Endothelial cell of umbilical vein (primary cell): ENCODE measurements at regions not wholly inside any gene's neighbourhood (a gene's known extent, or its start where the extent isn't known, plus 50 kb on each side); places are given as distances from the start of the nearest gene placed in this dataset.

Source experiments
- BruUV-seq: library from RNA; stranded (reverse); fragments of 400-500 nt; replicated peaks from 2 replicates; lab custom pipeline; 2021; lab: Mats Ljungman, UMichigan
- CTCF ChIA-PET: fragments of 300-600, 350-600 bp; sonication (Branson Sonifier 250); formaldehyde crosslinking; loops from one replicate; lab custom pipeline; 2021; ENCODE audit warnings: antibody characterized with exemption, inconsistent platforms; lab: Charles Lee
- POLR2A ChIA-PET: fragments of 300-600, 350-600 bp; sonication (Branson Sonifier 250); formaldehyde crosslinking; loops from one replicate; lab custom pipeline; 2021; ENCODE audit warnings: antibody characterized with exemption, inconsistent platforms; lab: Charles Lee
- DNase-seq: peaks from one replicate; pipeline ENCODE4 v3.0.0-alpha.2; 2011; ENCODE audit warnings: low read depth, low spot score
- FAIRE-seq: peaks from 2 replicates; lab custom pipeline; 2011; peaks lifted over from hg19 to GRCh38; lab: Jason Lieb, UNC
- H2AFZ ChIP-seq: 2 replicates; pipeline ENCODE4 v1.6.0; 2012; ENCODE audit warnings: low read depth, low read length, control low read depth, inconsistent platforms
- H3K27ac ChIP-seq: 2 replicates; pipeline ENCODE4 v1.5.1; 2011; ENCODE audit warnings: low read depth, mild to moderate bottlenecking, control low read depth, low read length, moderate library complexity; ENCODE audit not compliant: insufficient read depth
- H3K27me3 ChIP-seq, 2 experiments: 2 replicates each; pipeline versions ENCODE4 v1.6.0 to v1.6.1; 2011; ENCODE audit warnings: low read length in 2 of 2, mixed read lengths in 1 of 2; ENCODE audit not compliant: control insufficient read depth in 2 of 2, insufficient read depth in 2 of 2
- H3K36me3 ChIP-seq, 2 experiments: 2 replicates in 1 of 2; 3 replicates in 1 of 2; pipeline ENCODE4 v1.5.1; 2011; ENCODE audit warnings: low read length in 2 of 2, mild to moderate bottlenecking in 1 of 2, moderate library complexity in 1 of 2; ENCODE audit not compliant: control insufficient read depth in 2 of 2, insufficient read depth in 2 of 2; ENCODE audit errors: extremely low read depth in 1 of 2
- H3K4me1 ChIP-seq: 3 replicates; pipeline ENCODE4 v1.5.1; 2011; ENCODE audit warnings: mild to moderate bottlenecking, low read length; ENCODE audit not compliant: control insufficient read depth, insufficient read depth; ENCODE audit errors: extremely low read depth
- H3K4me2 ChIP-seq: 2 replicates; pipeline ENCODE4 v1.6.1; 2011; ENCODE audit warnings: low read length, control low read depth, mixed read lengths; ENCODE audit not compliant: insufficient read depth
- H3K4me3 ChIP-seq, 3 experiments: fragments of 200-600 bp in 1 of 3; sonication (generic), shearing (Covaris generic) in 1 of 3; replicated peaks in 1 of 3; 2 replicates each; pipeline ENCODE4 v1.5.1; 2011 to 2016; ENCODE audit warnings: control low read depth in 3 of 3, low read length in 3 of 3, mild to moderate bottlenecking in 2 of 3, inconsistent platforms in 1 of 3, low read depth in 1 of 3, moderate library complexity in 1 of 3; ENCODE audit not compliant: insufficient read depth in 1 of 3
- H3K79me2 ChIP-seq: 2 replicates; pipeline ENCODE4 v1.6.0; 2012; ENCODE audit warnings: low read length, inconsistent platforms; ENCODE audit not compliant: control insufficient read depth, insufficient read depth
- H3K9ac ChIP-seq: replicated peaks from 2 replicates; pipeline ENCODE3; 2011; ENCODE audit warnings: low read length, control low read depth; ENCODE audit not compliant: insufficient read depth; ENCODE audit errors: extremely low read depth
- H3K9me1 ChIP-seq: replicated peaks from 3 replicates; pipeline ENCODE4 v1.6.0; 2011; ENCODE audit warnings: mild to moderate bottlenecking, low read length; ENCODE audit not compliant: control insufficient read depth, insufficient read depth; ENCODE audit errors: extremely low read depth
- H3K9me3 ChIP-seq: replicated peaks from 2 replicates; pipeline ENCODE4 v1.5.1; 2012; ENCODE audit warnings: low read length, inconsistent platforms; ENCODE audit not compliant: control insufficient read depth, insufficient read depth
- H4K20me1 ChIP-seq: replicated peaks from 2 replicates; pipeline ENCODE3; 2011; ENCODE audit warnings: mild to moderate bottlenecking, low read length; ENCODE audit not compliant: control insufficient read depth, insufficient read depth; ENCODE audit errors: extremely low read depth
- EZH2 ChIP-seq: IDR thresholded peaks from 2 replicates; pipeline ENCODE4 v1.6.1; 2012; ENCODE audit warnings: borderline replicate concordance, low read depth, mild to moderate bottlenecking, moderate library complexity, low read length, inconsistent platforms; ENCODE audit not compliant: severe bottlenecking
- GATA2 ChIP-seq: IDR thresholded peaks from 2 replicates; pipeline ENCODE4 v1.7.0; 2011; ENCODE audit warnings: low read depth, mild to moderate bottlenecking, moderate library complexity, mixed read lengths, low read length; ENCODE audit not compliant: insufficient read length, insufficient read depth
- JUN ChIP-seq: IDR thresholded peaks from 2 replicates; pipeline ENCODE4 v1.6.1; 2011; ENCODE audit warnings: borderline replicate concordance, low read depth; ENCODE audit not compliant: insufficient read length, insufficient read depth
- POLR2A ChIP-seq: IDR thresholded peaks from 2 replicates; pipeline ENCODE4 v1.6.1; 2012; ENCODE audit warnings: low read depth, mild to moderate bottlenecking, control low read depth, low read length
- POLR2AphosphoS5 ChIP-seq: IDR thresholded peaks from 2 replicates; pipeline ENCODE4 v1.6.1; 2012; ENCODE audit warnings: low read depth, mild to moderate bottlenecking, control low read depth, low read length, moderate library complexity; ENCODE audit not compliant: insufficient read depth
- dilution Hi-C: fragments of 300-500 bp; cut with MboI; formaldehyde crosslinking; loops from one replicate; pipeline ENCODE4 v1.15.0; 2019; ENCODE audit warnings: low sequenced_read_pairs; ENCODE audit not compliant: extremely low pct_ligation_motif_present
- intact Hi-C: fragments of 100-400 bp; cut with micrococcal nuclease; formaldehyde crosslinking; loops from one replicate; pipeline ENCODE4 v1.10.0; 2022
- TF ChIP-seq, protein P1 (sequence below): IDR thresholded peaks from 2 replicates; pipeline ENCODE4 v1.6.1; 2011; ENCODE audit not compliant: insufficient read depth, insufficient read length

DNA sequence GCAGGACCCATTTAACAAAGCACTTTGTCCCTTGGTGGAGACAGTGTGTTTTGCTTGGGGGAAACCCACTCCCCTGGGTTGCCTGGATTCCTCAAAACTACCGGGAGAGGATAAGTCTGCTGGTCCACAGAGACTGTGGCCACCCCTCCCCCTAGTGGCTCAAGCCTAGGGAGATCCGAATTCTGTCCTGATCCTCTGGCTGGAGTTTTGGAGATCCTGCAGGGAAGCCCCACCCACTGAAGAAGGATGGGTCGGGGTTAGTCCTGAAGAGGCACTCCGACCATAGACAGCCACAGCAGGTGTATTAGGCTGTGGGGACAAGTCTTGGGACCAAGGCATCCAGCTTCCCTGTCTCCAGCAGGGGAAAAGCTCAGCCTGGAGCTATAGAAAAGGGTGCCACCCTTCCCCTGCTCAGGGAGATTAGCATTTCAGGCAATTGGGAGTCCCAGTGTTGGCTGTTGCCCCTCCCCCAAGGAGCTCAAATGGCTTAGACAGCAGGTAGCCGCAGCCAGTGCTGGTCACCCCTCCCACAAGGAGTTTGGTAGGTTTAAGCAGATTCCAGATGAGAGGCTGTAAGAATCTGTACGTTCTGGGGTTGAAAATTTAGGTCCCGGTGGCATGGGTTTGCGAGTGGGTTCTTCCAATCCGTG, 750.0 kb downstream of the TBC1D32 start:
- H3K27me3 ChIP-seq: no peaks in the 10 kb centered on the region
- no peaks in the 10 kb centered on the region for H3K9me1 ChIP-seq
- dilution Hi-C loops: no loop called here
- H3K9ac ChIP-seq: no peak overlapping the region
- DNase-seq (no peak), FAIRE-seq (no peak)
- POLR2A ChIA-PET: no interaction called here
- no peaks in the 10 kb centered on the region for H3K36me3 ChIP-seq
- no peak overlapping the region for H3K4me3 ChIP-seq
- no TSS peak for BruUV-seq
- no peaks in the 10 kb centered on the region for H3K9me3 ChIP-seq
- H3K79me2 ChIP-seq: no peaks in the 10 kb centered on the region
- CTCF ChIA-PET: no interaction called here
- H3K4me2 ChIP-seq: no peak overlapping the region
- no peaks in the 10 kb centered on the region for H3K4me1 ChIP-seq
- no peaks in the 10 kb centered on the region for H4K20me1 ChIP-seq
- intact Hi-C loops: no loop called here
- H3K27ac ChIP-seq: no peak overlapping the region
- H2AFZ ChIP-seq: no peak overlapping the region
- no peak for TF ChIP-seq JUN
- TF ChIP-seq GATA2: no peak
- TF ChIP-seq, protein P1, sequence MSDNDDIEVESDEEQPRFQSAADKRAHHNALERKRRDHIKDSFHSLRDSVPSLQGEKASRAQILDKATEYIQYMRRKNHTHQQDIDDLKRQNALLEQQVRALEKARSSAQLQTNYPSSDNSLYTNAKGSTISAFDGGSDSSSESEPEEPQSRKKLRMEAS: no peak
- no peak for TF ChIP-seq POLR2AphosphoS5
- TF ChIP-seq EZH2: no peak

DNA sequence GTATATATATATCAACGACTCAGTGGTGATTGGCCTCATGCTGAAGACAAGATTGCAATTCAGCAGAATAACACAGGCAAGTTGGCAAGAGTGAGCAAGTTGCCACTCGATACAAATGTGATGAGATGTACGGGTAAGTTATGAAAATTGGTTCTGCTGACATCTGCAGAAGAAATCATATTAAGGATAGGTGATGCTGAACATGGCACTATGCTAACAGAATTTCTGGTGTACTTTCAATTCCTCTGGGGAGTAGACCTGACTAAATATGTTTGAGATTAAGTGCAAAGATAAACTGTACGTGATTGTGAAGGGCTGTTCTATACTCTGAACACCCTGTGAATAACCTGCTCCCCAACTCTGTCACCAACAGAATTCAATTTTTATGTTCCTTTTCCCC, 758.2 kb downstream of the TBC1D32 start:
- no peak for DNase-seq
- TF ChIP-seq EZH2 (no peak), POLR2A (no peak)
- intact Hi-C loops: no loop called here
- H3K4me3 ChIP-seq: no peak overlapping the region
- ChIA-PET POLR2A (no interaction called here), CTCF (no interaction called here)
- no peaks in the 10 kb centered on the region for H3K36me3 ChIP-seq
- H2AFZ ChIP-seq: no peak overlapping the region
- no peak overlapping the region for H3K4me2 ChIP-seq
- H3K9me3 ChIP-seq: no peaks in the 10 kb centered on the region
- no peaks in the 10 kb centered on the region for H3K27me3 ChIP-seq
- H4K20me1 ChIP-seq: no peaks in the 10 kb centered on the region
- H3K79me2 ChIP-seq: no peaks in the 10 kb centered on the region
- dilution Hi-C loops: no loop called here
- no TSS peak for BruUV-seq
- no peaks in the 10 kb centered on the region for H3K9me1 ChIP-seq
- no peak for FAIRE-seq
- no peak overlapping the region for H3K27ac ChIP-seq
- H3K9ac ChIP-seq: no peak overlapping the region
- no peaks in the 10 kb centered on the region for H3K4me1 ChIP-seq
